ENCODE measurements at regions not wholly inside any gene's neighbourhood (a gene's known extent, or its start where the extent isn't known, plus 50 kb on each side); places are given as distances from the start of the nearest gene placed in this dataset.
"Not testable (repeated sequence)": the region's sequence is repeated elsewhere in the genome, so short reads cannot be mapped to it uniquely, and the experiment has no call there.

- TF ChIP-seq EP300 (IDR thresholded peaks at IDR 0.05): not testable (repeated sequence)
- TF ChIP-seq, protein P1, sequence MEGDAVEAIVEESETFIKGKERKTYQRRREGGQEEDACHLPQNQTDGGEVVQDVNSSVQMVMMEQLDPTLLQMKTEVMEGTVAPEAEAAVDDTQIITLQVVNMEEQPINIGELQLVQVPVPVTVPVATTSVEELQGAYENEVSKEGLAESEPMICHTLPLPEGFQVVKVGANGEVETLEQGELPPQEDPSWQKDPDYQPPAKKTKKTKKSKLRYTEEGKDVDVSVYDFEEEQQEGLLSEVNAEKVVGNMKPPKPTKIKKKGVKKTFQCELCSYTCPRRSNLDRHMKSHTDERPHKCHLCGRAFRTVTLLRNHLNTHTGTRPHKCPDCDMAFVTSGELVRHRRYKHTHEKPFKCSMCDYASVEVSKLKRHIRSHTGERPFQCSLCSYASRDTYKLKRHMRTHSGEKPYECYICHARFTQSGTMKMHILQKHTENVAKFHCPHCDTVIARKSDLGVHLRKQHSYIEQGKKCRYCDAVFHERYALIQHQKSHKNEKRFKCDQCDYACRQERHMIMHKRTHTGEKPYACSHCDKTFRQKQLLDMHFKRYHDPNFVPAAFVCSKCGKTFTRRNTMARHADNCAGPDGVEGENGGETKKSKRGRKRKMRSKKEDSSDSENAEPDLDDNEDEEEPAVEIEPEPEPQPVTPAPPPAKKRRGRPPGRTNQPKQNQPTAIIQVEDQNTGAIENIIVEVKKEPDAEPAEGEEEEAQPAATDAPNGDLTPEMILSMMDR (IDR thresholded peaks at IDR 0.05): not testable (repeated sequence)
These were observed 118.6 kb upstream of the CIBAR2 start for GRCh38 chr16:85230764-85231383.
